ENCODE measurements at regions not wholly inside any gene's neighbourhood (a gene's known extent, or its start where the extent isn't known, plus 50 kb on each side); places are given as distances from the start of the nearest gene placed in this dataset.

- no peak for DNase-seq
Measured at GRCh38 chr13:108156749-108157148, 58.6 kb downstream of the LIG4 start.

GRCh38 chr13:108155185-108156106, 59.9 kb downstream of the LIG4 start:
- DNase-seq: peak in 32 of 56 donors; percentile 1 to 78 (median 13)

GRCh38 chr13:108154421-108154858, 60.9 kb downstream of the LIG4 start:
- no peak for DNase-seq

- DNase-seq: no peak
Measured at GRCh38 chr13:108146642-108147041, 68.7 kb downstream of the LIG4 start.

- DNase-seq: no peak
Measured at GRCh38 chr13:108142702-108143436, 72.5 kb downstream of the LIG4 start.

GRCh38 chr13:108137176-108137575, 78.2 kb downstream of the LIG4 start:
- DNase-seq: no peak

GRCh38 chr13:108127406-108127805, 87.9 kb downstream of the LIG4 start:
- no peak for DNase-seq

- no peak for DNase-seq
Measured at GRCh38 chr13:108126056-108126455, 89.3 kb downstream of the LIG4 start.

GRCh38 chr13:108121406-108121805, 93.9 kb downstream of the LIG4 start:
- no peak for DNase-seq

GRCh38 chr13:108120856-108121255, 94.5 kb downstream of the LIG4 start:
- no peak for DNase-seq

- peak in 15 of 56 donors; percentile 1 to 19 (median 3) for DNase-seq
Measured at GRCh38 chr13:108120302-108120701, 95.0 kb downstream of the LIG4 start.

- no peak for DNase-seq
Measured at GRCh38 chr13:108115738-108116137, 99.6 kb downstream of the LIG4 start.

- DNase-seq: no peak
Measured at GRCh38 chr13:108113407-108113806, 101.9 kb downstream of the LIG4 start.

- no peak for DNase-seq
Measured at GRCh38 chr13:108104736-108105135, 110.6 kb downstream of the LIG4 start.

- DNase-seq: no peak
Measured at GRCh38 chr13:108102771-108103170, 112.6 kb downstream of the LIG4 start.

- no peak for DNase-seq
Measured at GRCh38 chr13:108096301-108096915, 118.9 kb downstream of the LIG4 start.

- no peak for DNase-seq
Measured at GRCh38 chr13:108095036-108095435, 120.3 kb downstream of the LIG4 start.

- no peak for DNase-seq
Measured at GRCh38 chr13:108093616-108094015, 121.7 kb downstream of the LIG4 start.

- no peak for DNase-seq
Measured at GRCh38 chr13:108087810-108088209, 127.5 kb downstream of the LIG4 start.

- no peak for DNase-seq
Measured at GRCh38 chr13:108086678-108087077, 128.7 kb downstream of the LIG4 start.

GRCh38 chr13:108084840-108085239, 130.5 kb downstream of the LIG4 start:
- no peak for DNase-seq

GRCh38 chr13:108083056-108083455, 132.3 kb downstream of the LIG4 start:
- DNase-seq: no peak
